Gastrocnemius medialis (tissue), 4 donors: ENCODE measurements at regions not wholly inside any gene's neighbourhood (a gene's known extent, or its start where the extent isn't known, plus 50 kb on each side); places are given as distances from the start of the nearest gene placed in this dataset.

Experiments used
- POLR2A ChIP-seq, 2 donors: fragments of 450-650 bp; IDR thresholded peaks; one replicate each; pipeline ENCODE4 v1.6.1; 2017; ENCODE audit warnings: antibody characterized with exemption in 2 of 2, mild to moderate bottlenecking in 2 of 2, moderate library complexity in 2 of 2
- TF ChIP-seq, protein P1 (sequence below), 5 experiments: fragments of 450-650 bp in 3 of 5; fragments of 200-600 bp in 2 of 5; sonication (generic) in 2 of 5; IDR thresholded peaks in 4 of 5; conservative IDR thresholded peaks in 1 of 5; 1 replicate in 4 of 5; 2 replicates in 1 of 5; pipeline ENCODE4 v1.5.1; 2016 to 2019; ENCODE audit warnings: antibody characterized with exemption in 5 of 5, mild to moderate bottlenecking in 3 of 5, moderate library complexity in 3 of 5

DNA sequence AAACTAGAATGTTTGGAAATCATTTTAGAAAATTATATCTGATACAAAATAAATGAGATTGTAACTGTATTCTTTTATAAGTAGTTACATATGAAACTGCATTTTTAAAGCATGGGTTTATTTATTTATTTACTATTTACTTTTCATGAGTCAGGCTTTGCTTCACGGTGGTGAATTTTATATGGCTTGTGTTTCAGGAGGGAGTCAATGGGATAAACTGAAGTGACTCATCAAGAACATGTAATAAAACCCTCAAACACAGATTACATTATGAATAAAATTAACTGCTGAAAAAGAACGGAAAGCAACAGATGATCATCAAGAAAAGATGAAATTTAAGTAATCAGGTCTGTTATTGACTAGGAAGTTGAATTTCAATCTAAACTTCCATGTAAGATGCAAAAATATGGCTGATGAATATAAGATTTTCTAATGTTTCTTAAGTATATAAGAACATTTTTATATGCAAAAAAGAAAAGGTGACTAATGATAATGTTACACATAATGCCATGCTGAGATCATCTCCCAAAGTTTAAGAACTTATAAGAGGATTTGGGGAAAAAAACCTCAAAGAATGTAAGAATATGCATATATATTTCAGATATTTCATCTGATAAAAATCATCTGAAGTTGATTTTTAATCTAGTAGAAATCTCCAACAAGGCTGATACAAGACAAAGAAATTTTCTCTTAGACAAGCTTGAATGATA, 383.6 kb downstream of the SLITRK1 start:
- TF ChIP-seq POLR2A (IDR thresholded peaks at IDR 0.05) = no peak
- TF ChIP-seq, protein P1, sequence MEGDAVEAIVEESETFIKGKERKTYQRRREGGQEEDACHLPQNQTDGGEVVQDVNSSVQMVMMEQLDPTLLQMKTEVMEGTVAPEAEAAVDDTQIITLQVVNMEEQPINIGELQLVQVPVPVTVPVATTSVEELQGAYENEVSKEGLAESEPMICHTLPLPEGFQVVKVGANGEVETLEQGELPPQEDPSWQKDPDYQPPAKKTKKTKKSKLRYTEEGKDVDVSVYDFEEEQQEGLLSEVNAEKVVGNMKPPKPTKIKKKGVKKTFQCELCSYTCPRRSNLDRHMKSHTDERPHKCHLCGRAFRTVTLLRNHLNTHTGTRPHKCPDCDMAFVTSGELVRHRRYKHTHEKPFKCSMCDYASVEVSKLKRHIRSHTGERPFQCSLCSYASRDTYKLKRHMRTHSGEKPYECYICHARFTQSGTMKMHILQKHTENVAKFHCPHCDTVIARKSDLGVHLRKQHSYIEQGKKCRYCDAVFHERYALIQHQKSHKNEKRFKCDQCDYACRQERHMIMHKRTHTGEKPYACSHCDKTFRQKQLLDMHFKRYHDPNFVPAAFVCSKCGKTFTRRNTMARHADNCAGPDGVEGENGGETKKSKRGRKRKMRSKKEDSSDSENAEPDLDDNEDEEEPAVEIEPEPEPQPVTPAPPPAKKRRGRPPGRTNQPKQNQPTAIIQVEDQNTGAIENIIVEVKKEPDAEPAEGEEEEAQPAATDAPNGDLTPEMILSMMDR (IDR thresholded peaks at IDR 0.05 in 4 of 5, conservative IDR thresholded peaks at IDR 0.05 in 1 of 5) = no peak
